H9 (cell line): ENCODE measurements at regions not wholly inside any gene's neighbourhood (a gene's known extent, or its start where the extent isn't known, plus 50 kb on each side); places are given as distances from the start of the nearest gene placed in this dataset.

Experiments used
- DNase-seq: peaks from one replicate; pipeline ENCODE4 v3.0.0-alpha.2; 2017
- H2AFZ ChIP-seq: one replicate; pipeline ENCODE4 v1.6.1; 2013; ENCODE audit warnings: mild to moderate bottlenecking, low read length, control low read depth, moderate library complexity
- H2AK5ac ChIP-seq: 2 replicates; pipeline ENCODE4 v1.6.1; 2013; ENCODE audit warnings: low read length, control low read depth, mixed read lengths; ENCODE audit not compliant: insufficient read length
- H2BK120ac ChIP-seq: one replicate; pipeline ENCODE4 v1.6.1; 2013; ENCODE audit warnings: low read depth, mild to moderate bottlenecking, low read length, control low read depth, inconsistent platforms; ENCODE audit not compliant: poor library complexity, severe bottlenecking
- H2BK12ac ChIP-seq: 2 replicates; pipeline ENCODE4 v1.6.1; 2013; ENCODE audit warnings: low read length, control low read depth, mixed read lengths, low read depth; ENCODE audit not compliant: insufficient read length
- H2BK15ac ChIP-seq: 2 replicates; pipeline ENCODE4 v1.6.1; 2013; ENCODE audit warnings: low read depth, low read length, control low read depth
- H2BK20ac ChIP-seq: one replicate; pipeline ENCODE4 v1.6.1; 2013; ENCODE audit warnings: low read depth, mild to moderate bottlenecking, low read length, control low read depth, inconsistent platforms; ENCODE audit not compliant: poor library complexity, severe bottlenecking
- H2BK5ac ChIP-seq: 2 replicates; pipeline ENCODE4 v1.6.1; 2013; ENCODE audit warnings: low read length, control low read depth, mixed read lengths; ENCODE audit not compliant: insufficient read length
- H3K14ac ChIP-seq: 2 replicates; pipeline ENCODE4 v1.6.1; 2013; ENCODE audit warnings: low read length, control low read depth; ENCODE audit not compliant: insufficient read depth
- H3K18ac ChIP-seq: 2 replicates; pipeline ENCODE4 v1.6.1; 2013; ENCODE audit warnings: low read depth, mild to moderate bottlenecking, mixed read lengths, low read length, control low read depth; ENCODE audit not compliant: insufficient read length
- H3K23ac ChIP-seq: 2 replicates; pipeline ENCODE4 v1.6.1; 2013; ENCODE audit warnings: low read length, control low read depth, mixed read lengths, low read depth; ENCODE audit not compliant: insufficient read length
- H3K23me2 ChIP-seq: 2 replicates; pipeline ENCODE4 v1.6.1; 2013; ENCODE audit warnings: low read depth, mild to moderate bottlenecking, mixed read lengths, low read length, control low read depth; ENCODE audit not compliant: insufficient read length, poor library complexity, severe bottlenecking
- H3K27ac ChIP-seq: 2 replicates; pipeline ENCODE4 v1.5.1; 2013; ENCODE audit warnings: low read length, control low read depth, mixed read lengths, low read depth; ENCODE audit not compliant: insufficient read length
- H3K27me3 ChIP-seq: 2 replicates; pipeline ENCODE4 v1.6.1; 2013; ENCODE audit warnings: low read length, control low read depth, inconsistent platforms; ENCODE audit not compliant: insufficient read depth
- H3K4ac ChIP-seq: 2 replicates; pipeline ENCODE4 v1.6.1; 2013; ENCODE audit warnings: low read depth, mild to moderate bottlenecking, control low read depth, inconsistent platforms, low read length, moderate library complexity
- H3K4me1 ChIP-seq: 2 replicates; pipeline ENCODE4 v1.6.1; 2013; ENCODE audit warnings: low read length, control low read depth, inconsistent platforms; ENCODE audit not compliant: insufficient read depth
- H3K4me2 ChIP-seq: 2 replicates; pipeline ENCODE4 v1.6.1; 2013; ENCODE audit warnings: low read length, control low read depth, mixed read lengths; ENCODE audit not compliant: insufficient read length, insufficient read depth
- H3K56ac ChIP-seq: 2 replicates; pipeline ENCODE4 v1.6.1; 2013; ENCODE audit warnings: low read depth, mild to moderate bottlenecking, mixed read lengths, low read length, control low read depth; ENCODE audit not compliant: insufficient read length
- H3K79me1 ChIP-seq: 2 replicates; pipeline ENCODE4 v1.6.1; 2013; ENCODE audit warnings: low read depth, mild to moderate bottlenecking, moderate library complexity, low read length, control low read depth, inconsistent platforms; ENCODE audit not compliant: insufficient read depth, poor library complexity, severe bottlenecking
- H3K79me2 ChIP-seq: 2 replicates; pipeline ENCODE4 v1.6.1; 2013; ENCODE audit warnings: low read length, control low read depth, inconsistent platforms; ENCODE audit not compliant: insufficient read depth
- H3K9ac ChIP-seq: 2 replicates; pipeline ENCODE4 v1.6.1; 2013; ENCODE audit warnings: low read length, control low read depth, mixed read lengths; ENCODE audit not compliant: insufficient read length; ENCODE audit errors: extremely low read depth
- H3K9me3 ChIP-seq: one replicate; pipeline ENCODE4 v1.6.1; 2013; ENCODE audit warnings: low read depth, low read length, inconsistent platforms; ENCODE audit not compliant: control insufficient read depth
- H3T11ph ChIP-seq: one replicate; pipeline ENCODE4 v1.6.1; 2013; ENCODE audit warnings: mild to moderate bottlenecking, low read length, control low read depth, inconsistent platforms
- H4K20me1 ChIP-seq: one replicate; pipeline ENCODE4 v1.6.1; 2013; ENCODE audit not compliant: control insufficient read depth, insufficient read length, insufficient read depth
- H4K5ac ChIP-seq: 2 replicates; pipeline ENCODE4 v1.6.1; 2013; ENCODE audit warnings: low read depth, mild to moderate bottlenecking, mixed read lengths, low read length, control low read depth; ENCODE audit not compliant: insufficient read length
- H4K8ac ChIP-seq: replicated peaks from 2 replicates; pipeline ENCODE4 v1.6.1; 2013; ENCODE audit warnings: low read length, control low read depth, mixed read lengths, low read depth; ENCODE audit not compliant: insufficient read length
- H4K91ac ChIP-seq: 2 replicates; pipeline ENCODE4 v1.6.1; 2013; ENCODE audit warnings: low read depth, mild to moderate bottlenecking, moderate library complexity, mixed read lengths, low read length, control low read depth; ENCODE audit not compliant: insufficient read length
- H3K27ac Mint-ChIP-seq, 3 experiments: 2 replicates in 2 of 3; 3 replicates in 1 of 3; pipeline ENCODE4 v1.8.0; 2020 to 2021; ENCODE audit warnings: mixed read lengths in 3 of 3, mild to moderate bottlenecking in 1 of 3, moderate library complexity in 1 of 3
- H3K27me3 Mint-ChIP-seq: 2 replicates; pipeline ENCODE4 v1.8.0; 2021; ENCODE audit warnings: low read depth, mild to moderate bottlenecking, moderate library complexity, mixed read lengths
- H3K36me3 Mint-ChIP-seq, 3 experiments: 2 replicates in 2 of 3; 3 replicates in 1 of 3; pipeline ENCODE4 v1.8.0; 2020 to 2021; ENCODE audit warnings: low read depth in 3 of 3, mixed read lengths in 3 of 3; ENCODE audit not compliant: insufficient read depth in 1 of 3
- H3K4me1 Mint-ChIP-seq, 2 experiments: 2 replicates each; pipeline ENCODE4 v1.8.0; 2020; ENCODE audit warnings: mixed read lengths in 2 of 2
- H3K4me3 Mint-ChIP-seq, 2 experiments: 2 replicates in 1 of 2; 3 replicates in 1 of 2; pipeline ENCODE4 v1.8.0; 2020 to 2021; ENCODE audit warnings: mild to moderate bottlenecking in 2 of 2, mixed read lengths in 2 of 2, moderate library complexity in 1 of 2
- H3K9me3 Mint-ChIP-seq, 2 experiments: 2 replicates in 1 of 2; 3 replicates in 1 of 2; pipeline ENCODE4 v1.8.0; 2020; ENCODE audit warnings: mild to moderate bottlenecking in 2 of 2, mixed read lengths in 2 of 2, moderate library complexity in 1 of 2
- CTCF ChIP-seq: fragments of 200-600 bp; sonication (generic); conservative IDR thresholded peaks from 3 replicates; pipeline ENCODE4 v1.8.0; 2021; ENCODE audit warnings: antibody characterized with exemption, mild to moderate bottlenecking
- WGBS: extraction: QIAGEN DNeasy Blood & Tissue Kit; methylation state at CpG from one replicate; pipeline ENCODE4 v1.1.7; 2013; ENCODE audit warnings: missing lambda C conversion rate, low lambda C conversion rate, mixed read lengths; ENCODE audit not compliant: insufficient read length; ENCODE audit errors: extremely low coverage; 5-methylcytosine and 5-hydroxymethylcytosine counted together

- Histone ChIP-seq H3K9me3 (peaks cover 5% of the 10 kb centered on the region), H2BK15ac (no peak overlapping the region), H2BK12ac (no peak overlapping the region), H4K5ac (no peak overlapping the region), H2BK120ac (no peak overlapping the region), H3K27me3 (no peaks in the 10 kb centered on the region), H3K14ac (no peak overlapping the region), H2BK5ac (no peak overlapping the region), H4K20me1 (no peaks in the 10 kb centered on the region), H3K4ac (no peak overlapping the region), H4K8ac (no peak overlapping the region), H3K79me1 (no peaks in the 10 kb centered on the region), H3K79me2 (no peaks in the 10 kb centered on the region), H3K23me2 (no peaks in the 10 kb centered on the region), H3K4me2 (no peak overlapping the region), H3K18ac (no peak overlapping the region), H3K23ac (no peak overlapping the region), H3K56ac (no peak overlapping the region), H3K4me1 (no peaks in the 10 kb centered on the region; the same call in 1 of the 2 replicates), H4K91ac (no peak overlapping the region), H2AK5ac (no peak overlapping the region), H2AFZ (no peak overlapping the region), H3K27ac (no peak overlapping the region), H3T11ph (no peak overlapping the region), H3K9ac (no peak overlapping the region), H2BK20ac (no peak overlapping the region)
- no peak overlapping the region for H3K27ac Mint-ChIP-seq
- WGBS: no CpG with 5 or more reads among the region's 1 CpG
- H3K36me3 Mint-ChIP-seq: peaks cover 8 to 29% (median 25%) of the 10 kb centered on the region in 3 experiments
- no peak overlapping the region for H3K4me3 Mint-ChIP-seq
- H3K9me3 Mint-ChIP-seq: peaks cover 32% of the 10 kb centered on the region in 2 experiments
- H3K27me3 Mint-ChIP-seq: no peaks in the 10 kb centered on the region
- H3K4me1 Mint-ChIP-seq: peaks cover 8 to 12% of the 10 kb centered on the region in 2 experiments
- TF ChIP-seq CTCF: no peak
- no peak for DNase-seq
These were observed 310.3 kb downstream of the OXSM start for GRCh38 chr3:26100176-26100575.
